Sciatic nerve (tissue), 2 donors: ENCODE measurements at regions not wholly inside any gene's neighbourhood (a gene's known extent, or its start where the extent isn't known, plus 50 kb on each side); places are given as distances from the start of the nearest gene placed in this dataset.
"Not testable (repeated sequence)": the region's sequence is repeated elsewhere in the genome, so short reads cannot be mapped to it uniquely, and the experiment has no call there.

Experiments
- ATAC-seq: fragments of 200-7000 bp; cut with Tn5 transposase; one replicate; pipeline ENCODE4 v1.9.1; 2020; ENCODE audit warnings: mild to moderate bottlenecking, moderate library complexity
- DNase-seq: peaks from one replicate; pipeline ENCODE4 v3.0.0-alpha.2; 2020; ENCODE audit warnings: low spot score
- intact Hi-C: fragments of 100-400 bp; cut with DNase I; formaldehyde crosslinking; loops from one replicate; pipeline ENCODE4 v1.14.2; 2022
- donor health status: DM: no; HTN: no; CAD: no.
- donor health status: DM: no; HTN: no; CAD: no.

DNA sequence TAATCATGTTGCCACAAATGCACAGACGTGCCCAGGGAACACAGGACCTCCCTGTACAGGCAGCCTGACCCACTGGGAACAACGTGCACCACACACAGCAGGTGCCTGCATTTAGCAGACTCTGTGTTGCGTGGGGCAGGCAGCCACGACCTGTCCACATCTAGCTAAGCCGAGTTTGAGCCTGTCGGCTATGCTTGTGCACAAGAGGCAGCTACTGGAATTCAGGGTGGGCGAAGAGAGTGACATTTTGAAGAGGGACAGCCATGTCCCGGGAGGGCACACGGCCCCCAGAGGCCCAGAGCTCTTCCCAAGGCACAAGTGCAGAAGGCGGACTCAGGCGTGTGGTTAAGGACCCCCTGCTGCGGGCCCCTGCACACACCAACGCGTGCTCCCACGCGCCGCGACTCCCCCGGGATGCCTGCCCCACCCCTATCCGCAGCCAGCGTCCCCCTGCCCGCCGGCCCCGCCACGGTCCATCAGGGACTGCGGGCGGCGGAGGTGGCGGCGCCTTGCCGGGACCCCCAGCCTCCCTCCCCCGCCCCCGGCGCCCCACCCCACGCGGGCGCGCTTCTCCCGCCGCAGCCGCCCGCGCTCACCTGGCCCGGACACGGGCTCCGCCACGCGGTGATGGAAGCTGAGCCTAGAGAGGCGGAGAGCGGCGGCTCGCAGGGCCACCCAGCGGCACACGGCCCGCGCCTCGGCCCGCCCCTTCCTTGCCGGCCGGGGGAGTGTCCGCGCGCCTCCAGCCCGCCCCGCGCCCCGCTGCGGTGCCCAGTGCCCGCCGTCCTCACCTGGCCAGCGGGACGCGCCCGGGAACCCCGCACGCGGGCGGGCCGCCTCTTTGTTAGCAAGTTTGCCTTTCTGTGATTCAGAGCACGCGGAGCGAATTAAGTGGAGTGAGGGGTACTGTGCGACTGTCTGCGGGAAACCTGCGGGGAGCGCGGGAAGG, 125.3 kb upstream of the PRMT8 start:
- DNase-seq = no peak
- intact Hi-C loops = no loop called here
- ATAC-seq = peak; percentile 75

DNA sequence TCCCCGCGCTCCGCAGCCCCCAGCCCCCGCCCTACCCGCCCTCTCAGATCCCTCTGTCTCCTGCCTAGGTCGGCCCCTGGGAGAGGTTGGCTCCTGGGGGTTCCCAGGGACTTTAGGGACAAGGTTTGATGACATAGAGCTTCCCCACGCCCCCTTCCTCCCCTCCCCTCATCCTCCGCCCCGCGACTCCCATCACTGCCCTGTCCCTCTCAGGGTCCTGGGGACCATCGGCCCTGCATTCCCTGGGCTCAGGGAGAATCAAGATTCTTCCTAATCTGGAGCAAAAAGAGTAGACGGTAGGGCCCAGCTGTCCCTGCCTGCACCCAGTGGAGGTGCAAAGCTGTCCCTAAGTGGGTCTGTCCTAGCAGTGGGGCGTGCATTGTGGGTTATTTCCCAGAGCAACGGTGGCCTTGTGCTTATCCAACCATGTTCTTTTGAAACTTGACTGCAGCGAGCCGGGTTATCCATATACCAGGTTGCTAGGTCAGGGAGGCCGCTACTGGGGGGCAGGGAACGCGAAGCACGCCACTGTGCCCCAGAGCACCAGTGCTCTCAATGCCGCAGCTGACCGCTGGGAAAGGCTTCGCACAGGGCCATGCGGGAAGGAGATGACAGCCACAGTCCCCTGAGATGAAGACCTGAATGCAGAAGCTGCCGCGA, 124.4 kb upstream of the PRMT8 start:
- ATAC-seq (no peak), DNase-seq (no peak)
- intact Hi-C loops = no loop called here

DNA sequence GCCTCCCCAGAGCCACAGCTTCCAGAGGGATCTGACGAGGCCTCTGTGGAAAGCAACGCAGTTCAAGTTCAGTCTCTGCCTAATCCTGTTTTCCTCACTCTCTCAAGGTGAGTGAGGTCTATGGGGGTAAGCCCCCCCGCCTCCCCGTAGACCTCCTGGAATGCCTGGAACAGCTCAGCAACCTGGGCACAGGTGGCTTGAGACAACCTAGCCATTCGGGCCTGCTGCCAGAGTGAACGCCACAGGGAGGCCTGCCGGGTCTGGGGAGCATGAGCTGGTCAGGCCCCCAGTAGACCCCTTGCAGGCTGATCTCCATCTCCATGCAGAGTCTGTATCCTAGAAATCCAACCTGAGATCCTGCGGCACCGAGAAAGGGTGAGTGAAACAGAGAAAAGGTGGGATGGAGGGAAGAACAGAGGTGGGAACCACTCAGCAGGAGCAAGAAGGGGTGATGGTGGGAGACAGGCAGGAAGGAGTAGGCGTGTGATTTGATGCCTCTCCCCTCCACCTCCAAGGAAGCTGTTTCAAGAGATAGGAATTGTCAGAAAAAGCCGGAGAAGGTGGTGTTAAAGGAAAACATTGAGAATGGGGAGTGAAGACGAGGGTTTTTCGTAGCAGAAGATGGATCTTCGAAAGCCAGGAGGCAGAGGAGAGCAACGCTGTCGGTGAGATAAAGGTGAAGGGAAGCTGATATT, 123.1 kb upstream of the PRMT8 start:
- intact Hi-C loops = no loop called here
- ATAC-seq (no peak), DNase-seq (no peak)

DNA sequence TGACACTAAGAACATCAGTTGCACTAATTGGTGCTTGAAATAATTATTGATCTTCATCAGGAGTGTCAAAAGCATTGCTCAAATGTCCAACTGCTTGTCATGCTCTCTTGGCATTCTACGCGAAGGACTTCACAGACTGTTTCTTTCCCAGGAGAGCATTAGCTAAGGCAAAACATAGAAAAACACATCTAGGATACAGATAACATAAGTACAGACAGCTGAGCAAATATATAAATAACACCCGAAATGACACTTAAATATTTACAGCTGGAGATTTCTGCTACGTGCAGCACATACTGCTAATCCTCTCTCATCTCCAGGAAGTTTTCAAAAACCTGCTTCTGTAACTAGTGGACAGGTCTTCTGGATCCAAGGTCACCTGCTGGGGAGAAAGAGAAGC, 120.0 kb upstream of the PRMT8 start:
- intact Hi-C loops = no loop called here
- ATAC-seq (no peak), DNase-seq (no peak)

DNA sequence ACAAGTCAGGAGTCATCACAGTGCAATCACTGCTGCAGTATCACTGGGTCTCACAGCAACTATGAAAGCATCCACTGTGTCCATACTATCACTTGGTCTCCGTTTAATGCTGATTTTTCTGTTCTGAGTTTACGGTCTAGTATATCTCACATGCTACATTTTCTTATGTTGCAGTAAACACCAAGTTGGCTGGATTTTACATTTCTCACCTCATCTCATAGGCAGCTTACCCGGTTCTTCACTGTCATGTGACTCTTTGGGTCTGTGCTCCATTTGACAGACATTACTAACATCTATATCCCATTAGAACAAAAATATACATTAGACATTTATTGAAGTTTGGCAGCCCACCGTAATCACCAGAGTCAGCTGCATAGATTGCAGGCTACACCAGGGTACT, 115.7 kb upstream of the PRMT8 start:
- intact Hi-C loops = no loop called here
- no peak for DNase-seq
- no peak for ATAC-seq

DNA sequence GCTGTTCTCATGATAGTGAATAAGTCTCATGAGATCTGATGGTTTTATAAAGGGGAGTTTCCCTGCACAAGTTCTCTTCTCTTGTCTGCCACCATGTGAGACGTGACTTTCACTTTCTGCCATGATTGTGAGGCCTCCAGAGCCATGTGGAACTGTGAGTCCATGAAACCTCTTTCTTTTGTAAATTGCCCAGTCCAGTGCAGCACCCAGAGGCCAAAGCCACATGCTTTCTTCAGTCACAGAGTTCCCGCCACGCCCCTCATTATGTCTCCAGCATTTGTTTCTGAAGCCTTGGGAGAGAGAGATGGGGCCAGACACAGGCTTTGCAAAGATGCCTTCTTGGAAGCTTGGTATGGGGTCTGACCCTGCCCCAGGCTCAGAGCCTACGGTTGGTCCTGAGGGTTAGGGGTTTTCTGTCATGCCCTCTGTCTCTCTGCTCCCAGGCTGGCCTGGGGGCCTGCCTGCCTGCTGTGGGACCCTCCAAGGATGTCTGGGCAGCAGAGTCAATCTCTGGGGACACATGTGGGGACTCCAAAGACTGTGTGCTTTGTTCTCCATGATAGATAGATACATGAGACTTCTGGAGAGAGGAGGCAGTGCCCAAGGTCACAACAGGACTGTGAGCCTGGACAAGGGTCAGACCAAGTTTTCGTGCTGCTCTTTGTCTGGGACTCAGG, 114.1 kb upstream of the PRMT8 start:
- DNase-seq = no peak
- intact Hi-C loops = no loop called here
- ATAC-seq = no peak

DNA sequence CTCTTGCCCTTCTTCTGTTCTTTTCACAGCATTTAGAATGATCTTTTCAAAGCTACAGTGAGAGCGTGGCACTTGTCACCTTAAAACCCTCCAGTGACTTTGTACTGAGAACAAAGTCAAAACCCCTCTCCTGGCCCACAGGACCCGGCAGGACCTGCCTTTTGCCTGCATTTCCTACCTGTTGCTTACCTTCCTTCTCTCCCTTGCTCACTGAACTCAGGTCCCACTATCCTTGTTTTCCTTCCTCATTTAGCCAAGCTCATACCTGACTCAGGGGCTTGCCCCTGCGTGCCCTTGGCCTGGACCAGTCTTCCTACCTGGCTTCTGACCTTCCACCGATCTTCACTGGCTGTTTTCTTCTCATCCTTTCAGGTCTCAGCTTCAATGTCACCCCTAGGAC, 112.3 kb upstream of the PRMT8 start:
- intact Hi-C loops = no loop called here
- no peak for DNase-seq
- ATAC-seq = no peak

DNA sequence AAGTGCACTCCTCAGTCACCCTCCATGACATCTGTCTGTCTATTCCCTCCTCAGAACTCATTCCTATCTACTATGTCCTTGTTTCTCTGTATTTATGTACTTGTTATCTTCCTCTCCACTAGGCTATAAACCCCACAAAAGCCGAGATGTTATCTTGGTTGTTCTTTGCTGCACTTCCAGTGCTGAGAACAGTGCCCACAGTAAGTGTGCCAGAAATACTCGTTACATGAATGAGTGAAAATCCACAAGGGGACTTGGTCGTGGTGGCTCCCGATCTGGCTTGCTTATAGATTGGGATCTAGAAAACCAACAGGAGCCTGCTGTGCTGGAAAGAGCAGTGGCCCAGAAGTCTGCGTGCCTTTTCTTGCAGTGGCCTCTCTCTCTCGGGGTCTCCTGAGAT, 111.9 kb upstream of the PRMT8 start:
- DNase-seq (no peak), ATAC-seq (no peak)
- intact Hi-C loops = no loop called here

DNA sequence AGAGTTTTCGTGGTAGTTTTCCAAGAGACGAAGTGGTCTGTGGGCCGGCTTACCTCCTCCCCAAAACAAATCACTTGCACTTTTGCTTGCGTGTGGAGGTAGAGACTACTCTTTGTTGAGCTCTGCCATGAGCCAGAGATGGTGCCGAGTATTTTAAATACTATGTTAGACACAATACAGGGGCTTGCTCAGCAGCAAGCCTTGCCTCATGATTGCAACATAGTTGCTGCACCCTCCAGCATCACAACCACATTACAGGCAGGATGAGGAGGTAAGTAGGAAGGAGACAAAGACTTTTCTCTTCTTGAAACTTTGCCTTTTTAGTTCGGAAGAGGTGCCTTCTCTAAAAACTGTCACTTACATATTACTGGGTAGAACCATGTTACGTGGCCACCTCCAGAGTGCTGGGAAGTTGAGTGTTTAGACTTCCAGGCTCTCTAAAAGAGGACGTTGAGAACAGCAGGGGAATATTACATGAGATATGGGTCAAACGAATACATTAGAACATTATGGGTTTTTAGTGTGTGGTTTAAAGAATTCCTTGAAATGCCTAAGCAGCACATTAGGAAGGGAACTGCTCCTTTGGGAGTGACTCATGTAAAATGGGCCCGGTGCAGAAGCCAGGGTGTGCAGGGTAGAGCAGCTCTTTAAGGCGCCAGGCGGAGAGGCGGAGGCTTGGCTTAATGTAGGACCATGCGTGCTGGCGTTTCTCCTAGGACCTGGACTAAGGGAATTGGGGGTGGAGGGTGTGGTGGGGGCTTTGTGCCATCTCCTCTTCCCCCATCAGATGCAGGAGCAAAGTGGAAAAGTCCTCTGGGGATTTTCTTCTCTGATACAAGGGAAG, 110.6 kb upstream of the PRMT8 start:
- DNase-seq = no peak
- intact Hi-C loops = no loop called here
- ATAC-seq = peak; percentile 77

DNA sequence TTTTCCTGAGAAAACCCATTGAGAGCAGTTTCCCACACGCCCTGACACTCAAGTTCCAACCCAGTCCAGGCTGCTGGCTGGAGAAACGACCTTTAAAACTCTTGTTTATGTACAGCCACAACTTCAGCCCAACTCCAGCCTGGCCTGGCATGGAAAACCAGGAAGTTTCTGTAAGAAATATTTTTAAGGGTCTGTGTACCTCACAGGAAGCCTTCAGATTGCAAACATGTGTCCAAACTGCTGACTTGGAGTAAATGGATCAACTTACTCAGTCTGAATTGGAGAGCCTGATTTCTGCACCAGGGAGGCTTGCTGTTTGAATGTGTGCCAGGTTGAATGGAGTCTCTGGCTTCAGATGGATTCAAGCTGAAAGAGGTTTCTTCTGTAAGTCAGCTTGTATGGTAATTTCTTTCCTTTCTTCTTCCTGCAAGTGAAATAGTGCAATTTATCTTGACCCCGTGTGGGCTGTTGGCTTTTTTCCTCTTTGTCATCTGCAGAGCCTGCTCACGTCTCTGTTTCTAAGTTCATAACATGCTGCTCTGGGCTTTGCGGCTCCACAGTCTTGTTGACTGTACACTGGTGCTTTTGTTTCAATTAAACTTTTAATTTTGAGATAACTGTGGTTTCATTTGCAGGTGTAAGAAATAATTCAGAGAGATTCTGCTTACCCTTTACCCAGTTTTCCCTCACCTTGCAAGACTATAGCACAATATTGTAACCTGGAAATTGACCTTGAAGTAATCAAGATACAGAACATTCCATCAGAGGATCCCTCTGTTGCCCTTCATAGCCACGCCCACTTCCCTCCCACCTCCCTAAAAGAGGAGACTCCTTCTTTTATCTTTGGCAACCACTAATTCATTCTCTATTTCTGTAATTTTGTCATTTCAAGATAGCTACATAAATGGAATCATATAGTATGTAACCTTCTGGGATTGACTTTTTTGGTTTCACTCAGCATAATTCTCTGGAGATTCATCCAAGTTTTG, 109.7 kb upstream of the PRMT8 start:
- peak; percentile 94 for ATAC-seq

DNA sequence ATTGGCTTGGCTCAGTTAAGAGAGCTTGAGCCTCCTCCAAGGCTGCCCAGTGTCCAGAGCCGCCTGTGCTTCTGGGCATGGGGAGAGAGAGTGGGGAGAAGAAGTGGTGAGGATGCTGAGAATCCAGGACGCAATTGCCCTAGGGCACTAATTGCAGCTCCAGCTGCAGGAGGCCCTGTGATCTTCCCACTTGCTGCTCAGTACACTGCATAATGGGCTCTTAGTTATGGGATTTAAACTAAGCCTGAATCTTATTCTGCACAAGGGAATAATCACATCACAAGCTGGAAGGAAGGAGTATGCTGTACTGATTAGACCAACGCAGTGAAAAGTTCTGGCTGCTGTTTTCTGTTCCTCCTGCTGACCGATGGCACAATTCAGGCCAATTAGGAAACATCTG, 101.0 kb upstream of the PRMT8 start:
- intact Hi-C loops = no loop called here
- ATAC-seq (no peak), DNase-seq (no peak)

More for the DNA sequence above, 109.7 kb upstream of the PRMT8 start:
- intact Hi-C loops = no loop called here
- DNase-seq = no peak

DNA sequence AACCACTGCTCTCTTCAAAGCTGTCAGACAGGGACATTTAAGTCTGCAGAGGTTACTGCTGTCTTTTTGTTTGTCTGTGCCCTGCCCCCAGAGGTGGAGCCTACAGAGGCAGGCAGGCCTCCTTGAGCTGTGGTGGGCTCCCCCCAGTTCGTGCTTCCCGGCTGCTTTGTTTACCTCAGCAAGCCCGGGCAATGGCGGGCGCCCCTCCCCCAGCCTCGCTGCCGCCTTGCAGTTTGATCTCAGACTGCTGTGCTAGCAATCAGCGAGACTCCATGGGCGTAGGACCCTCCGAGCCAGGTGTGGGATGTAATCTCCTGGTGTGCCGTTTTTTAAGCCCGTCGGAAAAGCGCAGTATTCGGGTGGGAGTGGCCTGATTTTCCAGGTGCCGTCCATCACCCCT, 93.4 kb upstream of the PRMT8 start:
- DNase-seq, ATAC-seq, intact Hi-C loops: not testable (repeated sequence)

DNA sequence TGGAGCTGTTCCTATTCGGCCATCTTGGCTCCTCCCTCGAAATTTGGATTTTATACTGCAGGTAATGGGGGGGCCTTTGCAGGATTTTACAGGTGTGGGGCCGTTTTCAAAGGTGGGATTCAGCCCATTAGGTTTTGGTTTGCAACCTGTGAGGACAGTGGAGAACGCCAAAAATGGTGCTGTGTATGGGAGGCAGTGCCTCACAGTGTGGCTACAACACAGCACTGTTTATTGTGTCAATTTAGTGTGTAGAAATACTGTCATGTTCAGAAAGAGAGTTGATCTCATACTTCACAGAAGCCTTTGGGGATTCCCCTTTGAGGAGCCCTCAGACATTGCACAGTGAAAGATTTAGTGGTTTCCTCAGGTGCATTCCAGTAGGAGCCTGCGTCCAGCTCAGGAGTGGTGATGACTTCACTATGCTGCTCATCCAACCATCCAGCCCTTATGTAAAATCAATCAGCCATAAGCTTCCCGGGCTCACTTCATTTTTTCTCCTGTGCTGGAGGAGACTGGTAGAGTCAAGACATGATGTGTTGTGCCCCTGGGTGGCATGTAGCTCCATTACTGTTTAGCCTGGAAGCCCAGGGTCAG, 92.7 kb upstream of the PRMT8 start:
- ATAC-seq (no peak), DNase-seq (no peak)
- intact Hi-C loops = no loop called here

DNA sequence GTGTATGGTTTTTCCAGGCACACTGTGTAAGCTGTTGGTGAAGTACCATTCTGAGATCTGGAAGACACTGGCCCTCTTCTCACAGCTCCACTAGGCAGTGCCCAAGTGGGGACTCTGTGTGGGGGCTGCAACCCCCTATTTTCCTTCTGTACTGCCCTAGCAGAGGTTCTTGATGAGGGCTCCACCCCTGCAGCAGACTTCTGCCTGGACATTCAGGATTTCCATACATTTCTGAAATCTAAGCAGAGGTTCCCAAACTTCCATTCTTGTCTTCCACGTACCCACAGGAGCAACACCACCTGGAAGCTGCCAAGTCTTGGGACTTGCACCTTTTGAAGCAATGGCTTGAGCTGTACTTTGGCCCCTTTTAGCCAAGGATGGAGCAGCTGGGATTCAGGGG, 85.2 kb upstream of the PRMT8 start:
- DNase-seq (no peak), ATAC-seq (no peak)
- intact Hi-C loops = no loop called here

DNA sequence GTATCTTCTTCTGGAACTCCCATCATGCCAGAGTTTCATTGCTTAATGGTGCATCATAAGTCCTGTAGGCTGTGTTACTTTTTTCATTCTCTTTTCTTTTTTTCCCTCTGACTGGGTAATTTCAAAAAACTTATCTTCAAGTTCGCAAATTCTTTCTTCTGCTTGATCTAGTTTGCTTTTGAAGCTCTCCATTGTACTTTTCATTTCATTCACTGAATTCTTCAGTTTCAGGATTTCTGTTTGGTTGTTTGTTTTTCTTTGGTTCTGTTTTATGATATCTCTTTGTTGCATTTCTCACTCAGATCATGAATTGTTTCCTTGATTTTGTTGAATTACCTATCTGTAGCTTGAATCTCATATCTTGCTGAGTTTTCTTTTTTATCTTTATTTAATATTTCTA, 83.3 kb upstream of the PRMT8 start:
- intact Hi-C loops = no loop called here
- DNase-seq (no peak), ATAC-seq (no peak)

DNA sequence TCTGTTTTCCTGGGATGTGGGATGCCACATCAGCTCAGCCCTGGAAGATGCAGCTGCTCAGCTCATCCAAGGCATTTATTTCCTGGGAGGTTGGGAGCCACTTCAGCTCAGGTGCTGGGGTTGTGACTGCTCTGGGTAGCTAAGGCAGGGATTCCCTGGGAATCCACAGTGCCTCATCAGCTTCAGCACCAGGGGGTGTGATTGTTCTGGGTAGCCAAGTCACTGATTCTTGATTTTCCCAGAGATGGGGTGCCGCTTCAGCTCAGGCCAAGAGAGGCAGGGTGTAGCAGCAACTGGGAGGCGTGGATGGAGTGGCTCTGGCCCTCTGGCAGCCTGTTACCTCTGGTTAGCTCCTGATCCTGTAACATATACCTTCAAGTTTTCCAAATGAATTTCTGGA, 81.3 kb upstream of the PRMT8 start:
- no peak for DNase-seq
- ATAC-seq = no peak
- intact Hi-C loops = no loop called here

DNA sequence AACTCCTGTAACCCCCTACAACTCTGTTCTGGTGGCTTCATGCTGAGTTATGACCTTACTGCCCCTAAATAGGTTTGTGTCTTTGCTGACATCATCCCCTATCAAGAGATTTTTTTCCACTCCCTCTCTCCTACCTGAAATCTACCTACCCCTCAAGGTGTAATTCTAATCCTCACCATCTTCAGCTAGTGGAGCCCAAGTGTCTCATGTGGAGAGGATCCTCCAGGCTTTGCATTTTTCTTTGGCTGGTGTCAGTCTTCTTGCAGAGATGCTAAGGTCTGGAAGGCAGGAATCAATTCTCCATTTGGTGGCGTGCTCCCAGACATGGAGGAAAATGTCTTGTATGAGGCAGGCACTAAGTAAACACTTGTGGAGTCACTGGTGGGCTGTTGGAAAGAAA, 74.8 kb upstream of the PRMT8 start:
- no peak for DNase-seq
- intact Hi-C loops = no loop called here
- ATAC-seq = no peak
